GM12878 (cell line): ENCODE measurements at regions not wholly inside any gene's neighbourhood (a gene's known extent, or its start where the extent isn't known, plus 50 kb on each side); places are given as distances from the start of the nearest gene placed in this dataset.

Experiments used
- EP300 ChIP-seq, 2 experiments: fragments of 150-350 bp in 1 of 2; IDR thresholded peaks; 2 replicates each; pipeline ENCODE4 v1.6.1; 2011 to 2012; ENCODE audit warnings: low read depth in 2 of 2, low read length in 2 of 2, borderline replicate concordance in 1 of 2, improper control_type of control experiment in 1 of 2, inconsistent platforms in 1 of 2; ENCODE audit not compliant: control insufficient read depth in 1 of 2
- ETV6 ChIP-seq, 2 experiments: fragments of 450-650 bp in 1 of 2; IDR thresholded peaks in 1 of 2; conservative IDR thresholded peaks in 1 of 2; 2 replicates each; pipeline ENCODE4 v1.6.1; 2014; ENCODE audit warnings: antibody characterized with exemption in 1 of 2, borderline replicate concordance in 1 of 2, low read depth in 1 of 2, mild to moderate bottlenecking in 1 of 2, moderate library complexity in 1 of 2
- EZH2 ChIP-seq: IDR thresholded peaks from 2 replicates; pipeline ENCODE4 v1.6.1; 2012; ENCODE audit warnings: low read depth, mild to moderate bottlenecking, control low read depth, inconsistent platforms, low read length, borderline replicate concordance; ENCODE audit not compliant: control insufficient read depth
- FOXM1 ChIP-seq: IDR thresholded peaks from 2 replicates; pipeline ENCODE4 v1.6.1; 2012; ENCODE audit warnings: low read depth, mild to moderate bottlenecking, inconsistent platforms, low read length, moderate library complexity
- HDGF ChIP-seq: fragments of 450-650 bp; IDR thresholded peaks from 2 replicates; pipeline ENCODE4 v1.6.1; 2016; ENCODE audit warnings: antibody characterized with exemption
- YY1 ChIP-seq: IDR thresholded peaks from 2 replicates; pipeline ENCODE4 v1.6.1; 2011; ENCODE audit warnings: low read depth, mild to moderate bottlenecking, low read length
- TF ChIP-seq, protein P1 (sequence below): IDR thresholded peaks from 2 replicates; pipeline ENCODE4 v1.6.1; 2012; ENCODE audit warnings: low read depth, low read length, improper control_type of control experiment
- TF ChIP-seq, protein P2 (sequence below), 3 experiments: IDR thresholded peaks in 2 of 3; conservative IDR thresholded peaks in 1 of 3; 2 replicates each; pipeline ENCODE4 v1.5.1; 2011; ENCODE audit warnings: low read depth in 3 of 3, low read length in 3 of 3, mild to moderate bottlenecking in 3 of 3, control low read depth in 2 of 3, moderate library complexity in 2 of 3, inconsistent platforms in 1 of 3, mixed read lengths in 1 of 3; ENCODE audit not compliant: control insufficient read depth in 2 of 3, insufficient read depth in 1 of 3; ENCODE audit errors: extremely low read depth in 1 of 3
- TF ChIP-seq, protein P3 (sequence below): fragments of 450-650 bp; IDR thresholded peaks from 2 replicates; pipeline ENCODE4 v1.6.1; 2018; ENCODE audit warnings: borderline replicate concordance, mild to moderate bottlenecking; ENCODE audit not compliant: partially characterized antibody
- TF ChIP-seq, protein P4 (sequence below): fragments of 450-650 bp; IDR thresholded peaks from 2 replicates; pipeline ENCODE4 v1.6.1; 2017; ENCODE audit warnings: mild to moderate bottlenecking, moderate library complexity

DNA sequence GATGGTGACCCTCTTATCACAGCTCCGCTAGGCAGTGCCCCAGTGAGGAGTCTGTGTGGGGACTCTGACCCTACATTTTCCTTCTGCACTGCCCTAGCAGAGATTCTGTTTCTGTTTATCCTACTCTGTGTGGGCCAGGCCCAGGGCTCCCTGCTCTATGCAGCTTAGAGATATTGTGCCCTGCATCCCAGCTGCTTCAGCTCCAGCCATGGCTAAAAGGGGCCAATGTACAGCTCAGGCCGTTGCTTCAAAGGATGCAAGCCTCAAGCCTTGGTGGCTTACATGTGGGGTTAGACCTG, 2030.7 kb upstream of the CDH9 start:
- TF ChIP-seq, protein P1, sequence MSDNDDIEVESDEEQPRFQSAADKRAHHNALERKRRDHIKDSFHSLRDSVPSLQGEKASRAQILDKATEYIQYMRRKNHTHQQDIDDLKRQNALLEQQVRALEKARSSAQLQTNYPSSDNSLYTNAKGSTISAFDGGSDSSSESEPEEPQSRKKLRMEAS, result no peak
- TF ChIP-seq YY1 (no peak), FOXM1 (no peak), EP300 (IDR thresholded peaks at IDR 0.05; ENCODE audit: borderline replicate concordance in 1 of 2, control insufficient read depth in 1 of 2, low read depth in 2 of 2, low read length in 2 of 2) (no peak), ETV6 (conservative IDR thresholded peaks at IDR 0.05 in 1 of 2, IDR thresholded peaks at IDR 0.05 in 1 of 2; ENCODE audit: borderline replicate concordance in 1 of 2, low read depth in 1 of 2) (no peak), EZH2 (no peak), HDGF (no peak)
- TF ChIP-seq, protein P2, sequence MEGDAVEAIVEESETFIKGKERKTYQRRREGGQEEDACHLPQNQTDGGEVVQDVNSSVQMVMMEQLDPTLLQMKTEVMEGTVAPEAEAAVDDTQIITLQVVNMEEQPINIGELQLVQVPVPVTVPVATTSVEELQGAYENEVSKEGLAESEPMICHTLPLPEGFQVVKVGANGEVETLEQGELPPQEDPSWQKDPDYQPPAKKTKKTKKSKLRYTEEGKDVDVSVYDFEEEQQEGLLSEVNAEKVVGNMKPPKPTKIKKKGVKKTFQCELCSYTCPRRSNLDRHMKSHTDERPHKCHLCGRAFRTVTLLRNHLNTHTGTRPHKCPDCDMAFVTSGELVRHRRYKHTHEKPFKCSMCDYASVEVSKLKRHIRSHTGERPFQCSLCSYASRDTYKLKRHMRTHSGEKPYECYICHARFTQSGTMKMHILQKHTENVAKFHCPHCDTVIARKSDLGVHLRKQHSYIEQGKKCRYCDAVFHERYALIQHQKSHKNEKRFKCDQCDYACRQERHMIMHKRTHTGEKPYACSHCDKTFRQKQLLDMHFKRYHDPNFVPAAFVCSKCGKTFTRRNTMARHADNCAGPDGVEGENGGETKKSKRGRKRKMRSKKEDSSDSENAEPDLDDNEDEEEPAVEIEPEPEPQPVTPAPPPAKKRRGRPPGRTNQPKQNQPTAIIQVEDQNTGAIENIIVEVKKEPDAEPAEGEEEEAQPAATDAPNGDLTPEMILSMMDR (IDR thresholded peaks at IDR 0.05 in 2 of 3, conservative IDR thresholded peaks at IDR 0.05 in 1 of 3; ENCODE audit: control insufficient read depth in 2 of 3, extremely low read depth in 1 of 3, insufficient read depth in 1 of 3, low read depth in 3 of 3, low read length in 3 of 3), result no peak
- TF ChIP-seq, protein P3, sequence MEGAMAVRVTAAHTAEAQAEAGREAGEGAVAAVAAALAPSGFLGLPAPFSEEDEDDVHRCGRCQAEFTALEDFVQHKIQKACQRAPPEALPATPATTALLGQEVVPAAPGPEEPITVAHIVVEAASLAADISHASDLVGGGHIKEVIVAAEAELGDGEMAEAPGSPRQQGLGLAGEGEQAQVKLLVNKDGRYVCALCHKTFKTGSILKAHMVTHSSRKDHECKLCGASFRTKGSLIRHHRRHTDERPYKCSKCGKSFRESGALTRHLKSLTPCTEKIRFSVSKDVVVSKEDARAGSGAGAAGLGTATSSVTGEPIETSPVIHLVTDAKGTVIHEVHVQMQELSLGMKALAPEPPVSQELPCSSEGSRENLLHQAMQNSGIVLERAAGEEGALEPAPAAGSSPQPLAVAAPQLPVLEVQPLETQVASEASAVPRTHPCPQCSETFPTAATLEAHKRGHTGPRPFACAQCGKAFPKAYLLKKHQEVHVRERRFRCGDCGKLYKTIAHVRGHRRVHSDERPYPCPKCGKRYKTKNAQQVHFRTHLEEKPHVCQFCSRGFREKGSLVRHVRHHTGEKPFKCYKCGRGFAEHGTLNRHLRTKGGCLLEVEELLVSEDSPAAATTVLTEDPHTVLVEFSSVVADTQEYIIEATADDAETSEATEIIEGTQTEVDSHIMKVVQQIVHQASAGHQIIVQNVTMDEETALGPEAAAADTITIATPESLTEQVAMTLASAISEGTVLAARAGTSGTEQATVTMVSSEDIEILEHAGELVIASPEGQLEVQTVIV, result no peak
- TF ChIP-seq, protein P4, sequence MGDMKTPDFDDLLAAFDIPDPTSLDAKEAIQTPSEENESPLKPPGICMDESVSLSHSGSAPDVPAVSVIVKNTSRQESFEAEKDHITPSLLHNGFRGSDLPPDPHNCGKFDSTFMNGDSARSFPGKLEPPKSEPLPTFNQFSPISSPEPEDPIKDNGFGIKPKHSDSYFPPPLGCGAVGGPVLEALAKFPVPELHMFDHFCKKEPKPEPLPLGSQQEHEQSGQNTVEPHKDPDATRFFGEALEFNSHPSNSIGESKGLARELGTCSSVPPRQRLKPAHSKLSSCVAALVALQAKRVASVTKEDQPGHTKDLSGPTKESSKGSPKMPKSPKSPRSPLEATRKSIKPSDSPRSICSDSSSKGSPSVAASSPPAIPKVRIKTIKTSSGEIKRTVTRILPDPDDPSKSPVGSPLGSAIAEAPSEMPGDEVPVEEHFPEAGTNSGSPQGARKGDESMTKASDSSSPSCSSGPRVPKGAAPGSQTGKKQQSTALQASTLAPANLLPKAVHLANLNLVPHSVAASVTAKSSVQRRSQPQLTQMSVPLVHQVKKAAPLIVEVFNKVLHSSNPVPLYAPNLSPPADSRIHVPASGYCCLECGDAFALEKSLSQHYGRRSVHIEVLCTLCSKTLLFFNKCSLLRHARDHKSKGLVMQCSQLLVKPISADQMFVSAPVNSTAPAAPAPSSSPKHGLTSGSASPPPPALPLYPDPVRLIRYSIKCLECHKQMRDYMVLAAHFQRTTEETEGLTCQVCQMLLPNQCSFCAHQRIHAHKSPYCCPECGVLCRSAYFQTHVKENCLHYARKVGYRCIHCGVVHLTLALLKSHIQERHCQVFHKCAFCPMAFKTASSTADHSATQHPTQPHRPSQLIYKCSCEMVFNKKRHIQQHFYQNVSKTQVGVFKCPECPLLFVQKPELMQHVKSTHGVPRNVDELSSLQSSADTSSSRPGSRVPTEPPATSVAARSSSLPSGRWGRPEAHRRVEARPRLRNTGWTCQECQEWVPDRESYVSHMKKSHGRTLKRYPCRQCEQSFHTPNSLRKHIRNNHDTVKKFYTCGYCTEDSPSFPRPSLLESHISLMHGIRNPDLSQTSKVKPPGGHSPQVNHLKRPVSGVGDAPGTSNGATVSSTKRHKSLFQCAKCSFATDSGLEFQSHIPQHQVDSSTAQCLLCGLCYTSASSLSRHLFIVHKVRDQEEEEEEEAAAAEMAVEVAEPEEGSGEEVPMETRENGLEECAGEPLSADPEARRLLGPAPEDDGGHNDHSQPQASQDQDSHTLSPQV, result no peak
